H1 (cell line): ENCODE measurements at regions not wholly inside any gene's neighbourhood (a gene's known extent, or its start where the extent isn't known, plus 50 kb on each side); places are given as distances from the start of the nearest gene placed in this dataset.

Experiments
- CTCF ChIA-PET: fragments of 300-600 bp; sonication (Branson Sonifier 250); formaldehyde crosslinking; loops from one replicate; lab custom pipeline; 2021; ENCODE audit not compliant: partially characterized antibody; lab: Charles Lee
- POLR2A ChIA-PET: fragments of 300-600 bp; sonication (Branson Sonifier 250); formaldehyde crosslinking; loops from one replicate; lab custom pipeline; 2021; ENCODE audit warnings: inconsistent platforms; ENCODE audit not compliant: partially characterized antibody; lab: Charles Lee
- DNase-seq, 2 experiments: peaks; one replicate each; pipeline versions ENCODE4 v3.0.0 to v3.0.0-alpha.2; 2010 to 2022; ENCODE audit warnings: low spot score in 2 of 2, low read depth in 1 of 2, mixed read lengths in 1 of 2
- FAIRE-seq: peaks from 2 replicates; lab custom pipeline; 2011; peaks lifted over from hg19 to GRCh38; lab: Jason Lieb, UNC
- H2AFZ ChIP-seq: 2 replicates; pipeline ENCODE4 v1.8.1; 2012; ENCODE audit warnings: low read length, inconsistent platforms
- H2AK5ac ChIP-seq: 2 replicates; pipeline ENCODE4 v1.6.1; 2013; ENCODE audit warnings: low read depth, low read length
- H2BK120ac ChIP-seq: replicated peaks from 2 replicates; pipeline ENCODE3; 2013; ENCODE audit warnings: low read depth, low read length, inconsistent platforms
- H2BK12ac ChIP-seq: 2 replicates; pipeline ENCODE4 v1.6.1; 2013; ENCODE audit warnings: low read depth, low read length
- H2BK15ac ChIP-seq: 2 replicates; pipeline ENCODE4 v1.6.1; 2013; ENCODE audit warnings: low read length
- H2BK20ac ChIP-seq: 2 replicates; pipeline ENCODE4 v1.6.1; 2013; ENCODE audit warnings: low read length
- H2BK5ac ChIP-seq: 2 replicates; pipeline ENCODE4 v1.6.1; 2013; ENCODE audit warnings: low read depth, low read length
- H3K14ac ChIP-seq: 2 replicates; pipeline ENCODE4 v1.6.1; 2013; ENCODE audit warnings: inconsistent platforms; ENCODE audit not compliant: insufficient read length
- H3K18ac ChIP-seq: 2 replicates; pipeline ENCODE4 v1.6.1; 2013; ENCODE audit warnings: low read length; ENCODE audit errors: extremely low read depth
- H3K23ac ChIP-seq: 2 replicates; pipeline ENCODE4 v1.6.1; 2013; ENCODE audit warnings: inconsistent platforms; ENCODE audit not compliant: insufficient read length
- H3K23me2 ChIP-seq: 2 replicates; pipeline ENCODE4 v1.6.1; 2013; ENCODE audit warnings: low read depth, low read length
- H3K27ac ChIP-seq: 2 replicates; pipeline ENCODE4 v1.6.1; 2011; ENCODE audit warnings: low read depth, low read length, inconsistent platforms
- H3K27me3 ChIP-seq, 4 experiments: replicated peaks in 1 of 4; 1 replicate in 1 of 4; 2 replicates in 3 of 4; pipeline versions ENCODE4 v1.6.1 to v1.8.1; 2011 to 2013; ENCODE audit warnings: low read length in 3 of 4, mild to moderate bottlenecking in 3 of 4, inconsistent platforms in 2 of 4, mixed read lengths in 2 of 4, moderate library complexity in 1 of 4; ENCODE audit not compliant: control insufficient read depth in 3 of 4, insufficient read depth in 3 of 4; ENCODE audit errors: extremely low read depth in 1 of 4
- H3K36me3 ChIP-seq, 4 experiments: 2 replicates each; pipeline versions ENCODE4 v1.6.1 to v1.8.1; 2011 to 2013; ENCODE audit warnings: mild to moderate bottlenecking in 4 of 4, low read length in 3 of 4, moderate library complexity in 2 of 4, control low read depth in 1 of 4, inconsistent platforms in 1 of 4; ENCODE audit not compliant: insufficient read depth in 4 of 4, control insufficient read depth in 2 of 4
- H3K4ac ChIP-seq: replicated peaks from 2 replicates; pipeline ENCODE3; 2013; ENCODE audit warnings: low read length, low read depth, mixed read lengths, inconsistent platforms; ENCODE audit not compliant: insufficient read length
- H3K4me1 ChIP-seq, 4 experiments: replicated peaks in 1 of 4; 1 replicate in 1 of 4; 2 replicates in 3 of 4; pipeline versions ENCODE4 v1.6.1 to v1.8.1; 2011 to 2013; ENCODE audit warnings: low read length in 3 of 4, inconsistent platforms in 2 of 4, mixed read lengths in 1 of 4; ENCODE audit not compliant: insufficient read depth in 4 of 4, control insufficient read depth in 3 of 4
- H3K4me2 ChIP-seq, 2 experiments: 2 replicates each; pipeline versions ENCODE4 v1.6.1 to v1.8.1; 2011 to 2013; ENCODE audit warnings: low read depth in 2 of 2, low read length in 2 of 2, control low read depth in 1 of 2, inconsistent platforms in 1 of 2, mild to moderate bottlenecking in 1 of 2; ENCODE audit not compliant: insufficient read depth in 1 of 2
- H3K4me3 ChIP-seq, 4 experiments: fragments of 200-600, 300-600 bp in 1 of 4; sonication (generic), shearing (Covaris generic), sonication (Bioruptor Twin) in 1 of 4; 2 replicates each; pipeline versions ENCODE4 v1.5.1 to v1.8.1; 2011 to 2016; ENCODE audit warnings: low read length in 4 of 4, low read depth in 3 of 4, control low read depth in 2 of 4, inconsistent platforms in 2 of 4, mild to moderate bottlenecking in 2 of 4, mixed read lengths in 1 of 4, moderate library complexity in 1 of 4; ENCODE audit not compliant: insufficient read depth in 2 of 4; ENCODE audit errors: extremely low read depth in 1 of 4
- H3K56ac ChIP-seq: replicated peaks from 2 replicates; pipeline ENCODE3; 2013; ENCODE audit warnings: low read depth, mild to moderate bottlenecking, mixed read lengths, low read length, inconsistent platforms; ENCODE audit not compliant: insufficient read length
- H3K79me1 ChIP-seq: 2 replicates; pipeline ENCODE4 v1.6.1; 2013; ENCODE audit warnings: low read depth, low read length, control low read depth
- H3K79me2 ChIP-seq, 2 experiments: 2 replicates each; pipeline versions ENCODE4 v1.6.1 to v1.8.1; 2012 to 2013; ENCODE audit warnings: low read length in 2 of 2, mild to moderate bottlenecking in 2 of 2, inconsistent platforms in 1 of 2; ENCODE audit not compliant: insufficient read depth in 2 of 2, control insufficient read depth in 1 of 2
- H3K9ac ChIP-seq, 4 experiments: replicated peaks in 1 of 4; 1 replicate in 1 of 4; 2 replicates in 3 of 4; pipeline versions ENCODE4 v1.6.1 to v1.8.1; 2011 to 2013; ENCODE audit warnings: low read depth in 3 of 4, low read length in 3 of 4, control low read depth in 2 of 4, mild to moderate bottlenecking in 2 of 4, moderate library complexity in 2 of 4, inconsistent platforms in 1 of 4; ENCODE audit errors: extremely low read depth in 1 of 4
- H3K9me3 ChIP-seq, 2 experiments: 2 replicates each; pipeline versions ENCODE4 v1.6.1 to v1.8.1; 2012 to 2013; ENCODE audit warnings: mild to moderate bottlenecking in 2 of 2, moderate library complexity in 2 of 2, control low read depth in 1 of 2, inconsistent platforms in 1 of 2, low read depth in 1 of 2, low read length in 1 of 2, mixed read lengths in 1 of 2; ENCODE audit not compliant: insufficient read depth in 2 of 2
- H4K20me1 ChIP-seq, 2 experiments: replicated peaks in 1 of 2; 2 replicates each; pipeline versions ENCODE3 to v1.8.1; 2011 to 2013; ENCODE audit warnings: inconsistent platforms in 2 of 2, low read length in 2 of 2, mild to moderate bottlenecking in 1 of 2; ENCODE audit not compliant: insufficient read depth in 2 of 2, control insufficient read depth in 1 of 2
- H4K5ac ChIP-seq: 2 replicates; pipeline ENCODE4 v1.6.1; 2013; ENCODE audit warnings: low read length, low read depth, mixed read lengths, inconsistent platforms; ENCODE audit not compliant: insufficient read length
- H4K8ac ChIP-seq: 2 replicates; pipeline ENCODE4 v1.8.0; 2013; ENCODE audit warnings: mild to moderate bottlenecking, moderate library complexity, low read length, inconsistent platforms; ENCODE audit not compliant: insufficient read depth; ENCODE audit errors: extremely low read depth
- H4K91ac ChIP-seq: replicated peaks from 2 replicates; pipeline ENCODE3; 2013; ENCODE audit warnings: low read length, mixed read lengths, inconsistent platforms; ENCODE audit not compliant: insufficient read length
- EP300 ChIP-seq, 2 experiments: IDR thresholded peaks; 1 replicate in 1 of 2; 2 replicates in 1 of 2; pipeline ENCODE4 v1.6.1; 2011 to 2012; ENCODE audit warnings: low read depth in 2 of 2, low read length in 2 of 2, mild to moderate bottlenecking in 2 of 2, borderline replicate concordance in 1 of 2, inconsistent platforms in 1 of 2, moderate library complexity in 1 of 2
- GABPA ChIP-seq: IDR thresholded peaks from 2 replicates; pipeline ENCODE4 v1.6.1; 2011; ENCODE audit warnings: mild to moderate bottlenecking, low read length, moderate library complexity, borderline replicate concordance; ENCODE audit not compliant: insufficient read depth
- RFX5 ChIP-seq: IDR thresholded peaks from 2 replicates; pipeline ENCODE4 v1.6.1; 2011; ENCODE audit warnings: low read depth, low read length, improper control_type of control experiment, borderline replicate concordance
- SRF ChIP-seq: IDR thresholded peaks from 2 replicates; pipeline ENCODE4 v1.6.1; 2011; ENCODE audit warnings: mild to moderate bottlenecking, low read depth, low read length, moderate library complexity
- TBP ChIP-seq: IDR thresholded peaks from 2 replicates; pipeline ENCODE4 v1.6.1; 2011; ENCODE audit warnings: low read depth, low read length, improper control_type of control experiment
- ZNF274 ChIP-seq: IDR thresholded peaks from 2 replicates; pipeline ENCODE4 v1.7.0; 2012; ENCODE audit warnings: low read length, borderline replicate concordance; ENCODE audit errors: extremely low read depth
- WGBS, 2 experiments: shearing (Covaris generic) in 1 of 2; methylation state at CpG; one replicate each; pipeline versions ENCODE4 v1.1.6 to v1.1.7; 2013 to 2015; ENCODE audit warnings: low lambda C conversion rate in 2 of 2, mixed read lengths in 2 of 2, inconsistent platforms in 1 of 2, low coverage in 1 of 2, missing lambda C conversion rate in 1 of 2; ENCODE audit not compliant: insufficient replicate concordance in 2 of 2, insufficient coverage in 1 of 2, insufficient read length in 1 of 2; ENCODE audit errors: extremely low coverage in 1 of 2, missing lambda C conversion rate in 1 of 2; 5-methylcytosine and 5-hydroxymethylcytosine counted together

- CTCF ChIA-PET: interaction anchor here (0.6 to 1.4 kb wide), 8 partner anchors 11 to 307 kb away, joined by 3 to 5 read pairs (median 4); no protein-coding TSS in a partner anchor
- TF ChIP-seq TBP (no peak), RFX5 (no peak), ZNF274 (no peak), EP300 (IDR thresholded peaks at IDR 0.05; ENCODE audit: borderline replicate concordance in 1 of 2, low read depth in 2 of 2, low read length in 2 of 2) (no peak), GABPA (no peak), SRF (no peak)
Observed at GRCh38 chr12:113747017-113747416, 219.1 kb downstream of the RBM19 start.

More at GRCh38 chr12:113747017-113747416, 219.1 kb downstream of the RBM19 start:
- Histone ChIP-seq H4K5ac (no peak overlapping the region), H3K79me1 (no peaks in the 10 kb centered on the region), H3K79me2 (no peaks in the 10 kb centered on the region), H3K36me3 (no peaks in the 10 kb centered on the region), H4K20me1 (no peaks in the 10 kb centered on the region), H3K27me3 (peaks cover 3 to 11% (median 8%) of the 10 kb centered on the region in 4 experiments), H2BK5ac (no peak overlapping the region), H3K56ac (no peak overlapping the region), H2BK120ac (no peak overlapping the region), H3K4me2 (no peak overlapping the region), H4K8ac (peak overlapping the region; percentile 91; the same call in 1 of the 2 replicates), H3K14ac (no peak overlapping the region), H2AK5ac (0 out of 2 replicates have a peak overlapping the region, but pooled peaks have one; percentile 3), H4K91ac (no peak overlapping the region), H3K4me1 (no peaks in the 10 kb centered on the region; a peak in 1 of 7 replicates), H3K27ac (no peak overlapping the region), H3K23ac (no peak overlapping the region), H3K4me3 (no peak overlapping the region), H2AFZ (peak overlapping the region; percentile 82; the same call in 1 of the 2 replicates), H3K4ac (no peak overlapping the region), H3K9ac (no peak overlapping the region), H3K23me2 (no peaks in the 10 kb centered on the region), H3K18ac (no peak overlapping the region), H2BK15ac (0 out of 2 replicates have a peak overlapping the region, but pooled peaks have one; percentile 5), H2BK12ac (0 out of 2 replicates have a peak overlapping the region, but pooled peaks have one; percentile 46), H3K9me3 (peaks cover 4 to 8% of the 10 kb centered on the region in 2 experiments; a peak in 3 of 4 replicates), H2BK20ac (no peak overlapping the region)
- FAIRE-seq (no peak), DNase-seq (no peak)
- POLR2A ChIA-PET: interaction anchor here (1.2 kb wide), 1 partner anchor 10 kb away, joined by 3 read pairs; no protein-coding TSS in a partner anchor
- 83% methylated on average over 5 of the region's 5 CpGs; no CpG with 5 or more reads in 1 of the 2 experiments for WGBS, 2 experiments
